Body of pancreas (tissue), 4 donors: ENCODE measurements at regions not wholly inside any gene's neighbourhood (a gene's known extent, or its start where the extent isn't known, plus 50 kb on each side); places are given as distances from the start of the nearest gene placed in this dataset.

Experiments used
- ATAC-seq: fragments of 150-250 bp; one replicate; pipeline ENCODE4 v1.9.1; 2016
- DNase-seq, 4 donors: peaks; one replicate each; pipeline ENCODE4 v3.0.0-alpha.2; 2019
- H3K27ac ChIP-seq, 4 donors: fragments of 200-600 bp; sonication (generic); 1 replicate in 3 of 4; 2 replicates in 1 of 4; pipeline versions ENCODE4 v1.5.1 to v1.6.1; 2016 to 2019; ENCODE audit warnings: mild to moderate bottlenecking in 1 of 4, mixed read lengths in 1 of 4, moderate library complexity in 1 of 4
- H3K27me3 ChIP-seq, 2 donors: fragments of 200-600 bp; sonication (generic); one replicate each; pipeline ENCODE4 v1.6.0; 2016; ENCODE audit warnings: mild to moderate bottlenecking in 1 of 2
- H3K36me3 ChIP-seq, 2 donors: fragments of 200-600 bp; sonication (generic); replicated peaks in 1 of 2; 2 replicates each; pipeline ENCODE4 v1.5.1; 2016; ENCODE audit warnings: low read depth in 2 of 2; ENCODE audit not compliant: insufficient read depth in 1 of 2
- H3K4me1 ChIP-seq: fragments of 200-600 bp; sonication (generic); one replicate; pipeline ENCODE4 v1.6.0; 2016
- H3K4me3 ChIP-seq, 2 donors: fragments of 200-600 bp; sonication (generic); 1 replicate in 1 of 2; 2 replicates in 1 of 2; pipeline ENCODE4 v1.5.1; 2016 to 2019
- H3K9me3 ChIP-seq, 3 donors: fragments of 200-600 bp; sonication (generic); 1 replicate in 2 of 3; 2 replicates in 1 of 3; pipeline ENCODE4 v1.5.1; 2016
- CTCF ChIP-seq, 7 experiments: fragments of 450-650 bp in 4 of 7; fragments of 200-600 bp in 3 of 7; sonication (generic) in 3 of 7; IDR thresholded peaks; one replicate each; pipeline ENCODE4 v1.5.1; 2016 to 2019; ENCODE audit warnings: antibody characterized with exemption in 7 of 7
- POLR2A ChIP-seq, 3 donors: fragments of 450-650 bp; IDR thresholded peaks; one replicate each; pipeline ENCODE4 v1.6.1; 2016; ENCODE audit warnings: antibody characterized with exemption in 3 of 3, mild to moderate bottlenecking in 2 of 3
- WGBS, 2 donors: methylation state at CpG; one replicate each; pipeline ENCODE4 v1.1.5; 2017; 5-methylcytosine and 5-hydroxymethylcytosine counted together
- intact Hi-C: fragments of 100-400 bp; cut with DNase I; formaldehyde crosslinking; loops from one replicate; pipeline ENCODE4 v1.15.1; 2023

GRCh38 chrX:20664131-20664530 lies 397.4 kb upstream of the RPS6KA3 start:
- 56 to 59% methylated on average over 2 of the region's 2 CpGs for WGBS, 2 donors
- DNase-seq (no peak), ATAC-seq (no peak)
- H3K27ac ChIP-seq: no peak overlapping the region
- TF ChIP-seq POLR2A (IDR thresholded peaks at IDR 0.05) (no peak), CTCF (IDR thresholded peaks at IDR 0.05) (no peak)
- intact Hi-C loops: no loop called here
- no peaks in the 10 kb centered on the region for H3K36me3 ChIP-seq
- no peak overlapping the region for H3K4me3 ChIP-seq
- H3K27me3 ChIP-seq: no peaks in the 10 kb centered on the region
- no peaks in the 10 kb centered on the region for H3K9me3 ChIP-seq
- no peaks in the 10 kb centered on the region for H3K4me1 ChIP-seq

- Histone ChIP-seq H3K36me3 (no peaks in the 10 kb centered on the region), H3K4me3 (no peak overlapping the region), H3K27ac (no peak overlapping the region), H3K27me3 (no peaks in the 10 kb centered on the region), H3K4me1 (no peaks in the 10 kb centered on the region), H3K9me3 (no peaks in the 10 kb centered on the region)
- intact Hi-C loops: no loop called here
- TF ChIP-seq CTCF (IDR thresholded peaks at IDR 0.05) (no peak), POLR2A (IDR thresholded peaks at IDR 0.05) (no peak)
- ATAC-seq: no peak
- DNase-seq: no peak
- WGBS, 2 donors: 63 to 74% methylated on average over 2 of the region's 2 CpGs
Measured at GRCh38 chrX:20663336-20663735, 396.6 kb upstream of the RPS6KA3 start.

- H3K9me3 ChIP-seq: no peaks in the 10 kb centered on the region
- intact Hi-C loops: no loop called here
- H3K4me3 ChIP-seq: no peak overlapping the region
- no peaks in the 10 kb centered on the region for H3K27me3 ChIP-seq
- H3K4me1 ChIP-seq: no peaks in the 10 kb centered on the region
- no peak overlapping the region for H3K27ac ChIP-seq
- DNase-seq (no peak), ATAC-seq (no peak)
- no peak for TF ChIP-seq POLR2A (IDR thresholded peaks at IDR 0.05)
- TF ChIP-seq CTCF (IDR thresholded peaks at IDR 0.05): no peak
- WGBS, 2 donors: 70 to 71% methylated on average over 1 of the region's 1 CpG
- H3K36me3 ChIP-seq: no peaks in the 10 kb centered on the region
Measured at GRCh38 chrX:20656721-20657120, 390.0 kb upstream of the RPS6KA3 start.

- intact Hi-C loops: no loop called here
- Histone ChIP-seq H3K36me3 (no peaks in the 10 kb centered on the region), H3K27me3 (no peaks in the 10 kb centered on the region), H3K27ac (no peak overlapping the region), H3K4me1 (no peaks in the 10 kb centered on the region), H3K4me3 (no peak overlapping the region), H3K9me3 (no peaks in the 10 kb centered on the region)
- TF ChIP-seq CTCF (IDR thresholded peaks at IDR 0.05) (no peak), POLR2A (IDR thresholded peaks at IDR 0.05) (no peak)
- DNase-seq (no peak), ATAC-seq (no peak)
- 67 to 73% methylated on average over 1 of the region's 1 CpG for WGBS, 2 donors
Measured at GRCh38 chrX:20654596-20655106, 387.9 kb upstream of the RPS6KA3 start.

GRCh38 chrX:20653070-20653469 lies 386.4 kb upstream of the RPS6KA3 start:
- DNase-seq: no peak
- intact Hi-C loops: no loop called here

More at GRCh38 chrX:20653070-20653469, 386.4 kb upstream of the RPS6KA3 start:
- H3K36me3 ChIP-seq: no peaks in the 10 kb centered on the region
- H3K27me3 ChIP-seq: no peaks in the 10 kb centered on the region
- H3K4me1 ChIP-seq: no peaks in the 10 kb centered on the region
- H3K4me3 ChIP-seq: no peak overlapping the region
- TF ChIP-seq CTCF (IDR thresholded peaks at IDR 0.05) (no peak), POLR2A (IDR thresholded peaks at IDR 0.05) (no peak)
- H3K27ac ChIP-seq: no peak overlapping the region
- no peak for ATAC-seq
- no peaks in the 10 kb centered on the region for H3K9me3 ChIP-seq
